ENCODE measurements at regions not wholly inside any gene's neighbourhood (a gene's known extent, or its start where the extent isn't known, plus 50 kb on each side); places are given as distances from the start of the nearest gene placed in this dataset.
"Not testable (repeated sequence)": the region's sequence is repeated elsewhere in the genome, so short reads cannot be mapped to it uniquely, and the experiment has no call there.

GRCh38 chr6:168238159-168238909 lies 81.2 kb downstream of the DACT2 start:
- H3K4me1 ChIP-seq (ENCODE audit: insufficient read depth), result peaks cover 2% of the 10 kb centered on the region
- no peak overlapping the region for H3K27ac ChIP-seq
- H3K27me3 ChIP-seq, result no peaks in the 10 kb centered on the region
- H3K9me3 ChIP-seq, result no peaks in the 10 kb centered on the region
- no peaks in the 10 kb centered on the region for H3K36me3 ChIP-seq
- no peak for TF ChIP-seq POLR2A (IDR thresholded peaks at IDR 0.05)
- TF ChIP-seq EP300 (IDR thresholded peaks at IDR 0.05), result no peak
- TF ChIP-seq, protein P1, sequence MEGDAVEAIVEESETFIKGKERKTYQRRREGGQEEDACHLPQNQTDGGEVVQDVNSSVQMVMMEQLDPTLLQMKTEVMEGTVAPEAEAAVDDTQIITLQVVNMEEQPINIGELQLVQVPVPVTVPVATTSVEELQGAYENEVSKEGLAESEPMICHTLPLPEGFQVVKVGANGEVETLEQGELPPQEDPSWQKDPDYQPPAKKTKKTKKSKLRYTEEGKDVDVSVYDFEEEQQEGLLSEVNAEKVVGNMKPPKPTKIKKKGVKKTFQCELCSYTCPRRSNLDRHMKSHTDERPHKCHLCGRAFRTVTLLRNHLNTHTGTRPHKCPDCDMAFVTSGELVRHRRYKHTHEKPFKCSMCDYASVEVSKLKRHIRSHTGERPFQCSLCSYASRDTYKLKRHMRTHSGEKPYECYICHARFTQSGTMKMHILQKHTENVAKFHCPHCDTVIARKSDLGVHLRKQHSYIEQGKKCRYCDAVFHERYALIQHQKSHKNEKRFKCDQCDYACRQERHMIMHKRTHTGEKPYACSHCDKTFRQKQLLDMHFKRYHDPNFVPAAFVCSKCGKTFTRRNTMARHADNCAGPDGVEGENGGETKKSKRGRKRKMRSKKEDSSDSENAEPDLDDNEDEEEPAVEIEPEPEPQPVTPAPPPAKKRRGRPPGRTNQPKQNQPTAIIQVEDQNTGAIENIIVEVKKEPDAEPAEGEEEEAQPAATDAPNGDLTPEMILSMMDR (IDR thresholded peaks at IDR 0.05), result no peak
- 78 to 86% (median 86%) methylated on average over 11 of the region's 11 CpGs for WGBS, 3 donors
- H3K4me3 ChIP-seq, result no peak overlapping the region
- intact Hi-C loops (cut with DNase I), result no loop called here
- DNase-seq, result no peak

DNA sequence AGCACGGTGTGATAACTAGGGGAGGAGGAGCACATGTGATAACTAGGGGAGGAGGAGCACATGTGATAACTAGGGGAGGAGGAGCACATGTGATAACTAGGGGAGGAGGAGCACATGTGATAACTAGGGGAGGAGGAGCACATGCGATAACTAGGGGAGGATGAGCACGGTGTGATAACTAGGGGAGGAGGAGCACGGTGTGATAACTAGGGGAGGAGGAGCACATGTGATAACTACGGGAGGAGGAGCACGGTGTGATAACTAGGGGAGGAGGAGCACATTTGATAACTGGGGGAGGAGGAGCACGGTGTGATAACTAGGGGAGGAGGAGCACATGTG lies 85.7 kb downstream of the DACT2 start:
- H3K36me3 ChIP-seq; H3K9me3 ChIP-seq; H3K27me3 ChIP-seq; H3K4me3 ChIP-seq; intact Hi-C loops (cut with DNase I); H3K27ac ChIP-seq; H3K4me1 ChIP-seq (ENCODE audit: insufficient read depth); DNase-seq: not testable (repeated sequence)
- WGBS, 3 donors, result 25 to 67% methylated on average over 4 to 7 of the region's 7 CpGs; no CpG with 5 or more reads in 1 of the 3 donors

GRCh38 chr6:168232989-168233874 lies 86.3 kb downstream of the DACT2 start:
- no peaks in the 10 kb centered on the region for H3K36me3 ChIP-seq
- no peak overlapping the region for H3K27ac ChIP-seq
- no peaks in the 10 kb centered on the region for H3K9me3 ChIP-seq
- intact Hi-C loops (cut with DNase I), result no loop called here
- H3K4me1 ChIP-seq (ENCODE audit: insufficient read depth), result no peaks in the 10 kb centered on the region
- no peak overlapping the region for H3K4me3 ChIP-seq
- 80 to 88% (median 81%) methylated on average over 28 of the region's 28 CpGs for WGBS, 3 donors
- TF ChIP-seq POLR2A (IDR thresholded peaks at IDR 0.05) (no peak), EP300 (IDR thresholded peaks at IDR 0.05) (no peak)
- TF ChIP-seq, protein P1 (IDR thresholded peaks at IDR 0.05), result no peak
- H3K27me3 ChIP-seq, result no peaks in the 10 kb centered on the region
- no peak for DNase-seq

GRCh38 chr6:168232528-168232927 lies 87.0 kb downstream of the DACT2 start:
- Histone ChIP-seq H3K4me1 (ENCODE audit: insufficient read depth) (no peaks in the 10 kb centered on the region), H3K9me3 (no peaks in the 10 kb centered on the region), H3K27me3 (no peaks in the 10 kb centered on the region), H3K27ac (no peak overlapping the region), H3K36me3 (no peaks in the 10 kb centered on the region), H3K4me3 (no peak overlapping the region)
- intact Hi-C loops (cut with DNase I), result no loop called here
- 60 to 66% (median 65%) methylated on average over 11 of the region's 11 CpGs for WGBS, 3 donors
- no peak for TF ChIP-seq EP300 (IDR thresholded peaks at IDR 0.05)
- no peak for TF ChIP-seq POLR2A (IDR thresholded peaks at IDR 0.05)
- TF ChIP-seq, protein P1 (IDR thresholded peaks at IDR 0.05), result no peak
- DNase-seq, result no peak

- Histone ChIP-seq H3K4me1 (ENCODE audit: insufficient read depth) (no peaks in the 10 kb centered on the region), H3K9me3 (no peaks in the 10 kb centered on the region), H3K4me3 (no peak overlapping the region), H3K27ac (no peak overlapping the region), H3K36me3 (no peaks in the 10 kb centered on the region), H3K27me3 (no peaks in the 10 kb centered on the region)
- no peak for TF ChIP-seq EP300 (IDR thresholded peaks at IDR 0.05)
- intact Hi-C loops (cut with DNase I), result no loop called here
- 49 to 64% (median 62%) methylated on average over 6 of the region's 6 CpGs for WGBS, 3 donors
- no peak for DNase-seq
These were observed 87.5 kb downstream of the DACT2 start for GRCh38 chr6:168232062-168232461.

Measured in ovary (tissue), 7 donors.